Stimulated activated naive B cell treated with anti-CD40 and anti-IgM and Interleukin-4, amounts not matched to agents 10 μg/mL and 1 μg/mL and 100 μg/mL, for 72 hours (primary cell): ENCODE measurements at regions not wholly inside any gene's neighbourhood (a gene's known extent, or its start where the extent isn't known, plus 50 kb on each side); places are given as distances from the start of the nearest gene placed in this dataset.
A peak's percentile ranks its signal among the peaks of the same experiment; 100 is the strongest.
"Not testable (repeated sequence)": the region's sequence is repeated elsewhere in the genome, so short reads cannot be mapped to it uniquely, and the experiment has no call there.

Source experiments
- ATAC-seq, 2 donors: fragments of 150-1000 bp; cut with Tn5 transposase; replicated peaks; 2 replicates each; pipeline ENCODE4 v1.10.0; 2021; ENCODE audit warnings: moderate library complexity in 1 of 2
- DNase-seq: peaks from one replicate; pipeline ENCODE4 v3.0.0; 2021
- H3K27ac Mint-ChIP-seq: one replicate; pipeline ENCODE4 v1.8.0; 2022; ENCODE audit warnings: mild to moderate bottlenecking, mixed read lengths
- H3K27me3 Mint-ChIP-seq, 2 donors: one replicate each; pipeline ENCODE4 v1.8.0; 2022; ENCODE audit warnings: mixed read lengths in 2 of 2
- H3K36me3 Mint-ChIP-seq, 2 donors: one replicate each; pipeline ENCODE4 v1.8.0; 2022; ENCODE audit warnings: mixed read lengths in 2 of 2, mild to moderate bottlenecking in 1 of 2
- H3K4me1 Mint-ChIP-seq, 2 donors: one replicate each; pipeline ENCODE4 v1.8.0; 2022; ENCODE audit warnings: mixed read lengths in 2 of 2, mild to moderate bottlenecking in 1 of 2
- H3K4me3 Mint-ChIP-seq, 2 donors: one replicate each; pipeline ENCODE4 v1.8.0; 2022; ENCODE audit warnings: mild to moderate bottlenecking in 2 of 2, mixed read lengths in 2 of 2, moderate library complexity in 1 of 2
- H3K9me3 Mint-ChIP-seq, 2 donors: one replicate each; pipeline ENCODE4 v1.8.0; 2022; ENCODE audit warnings: mixed read lengths in 2 of 2, mild to moderate bottlenecking in 1 of 2

DNA sequence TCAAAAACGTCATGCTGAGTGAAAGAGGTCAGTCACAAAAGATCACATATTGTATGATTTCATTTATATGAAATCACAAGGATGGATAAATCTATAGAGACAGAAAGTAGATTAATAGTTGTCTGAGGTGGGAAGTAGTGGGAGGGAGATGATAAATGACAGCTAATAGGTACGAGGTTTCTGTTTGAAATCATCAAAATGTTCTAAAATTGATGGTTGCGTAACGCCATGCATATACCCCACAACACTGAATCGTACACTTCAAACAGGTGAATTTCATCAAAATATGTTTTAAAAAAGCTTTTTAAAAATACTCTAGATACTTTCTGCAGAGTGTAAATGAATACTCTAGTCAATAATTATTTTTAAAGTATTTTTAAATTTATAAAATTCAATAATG is 303.0 kb upstream of the STAC start:
- H3K27ac Mint-ChIP-seq, result no peak overlapping the region
- H3K9me3 Mint-ChIP-seq, result peaks cover 0 to 3% of the 10 kb centered on the region in 2 donors
- H3K27me3 Mint-ChIP-seq, result peaks cover 4 to 8% of the 10 kb centered on the region in 2 donors
- H3K36me3 Mint-ChIP-seq, result no peaks in the 10 kb centered on the region
- ATAC-seq, result no peak
- H3K4me1 Mint-ChIP-seq, result no peaks in the 10 kb centered on the region
- DNase-seq, result no peak
- no peak overlapping the region for H3K4me3 Mint-ChIP-seq

DNA sequence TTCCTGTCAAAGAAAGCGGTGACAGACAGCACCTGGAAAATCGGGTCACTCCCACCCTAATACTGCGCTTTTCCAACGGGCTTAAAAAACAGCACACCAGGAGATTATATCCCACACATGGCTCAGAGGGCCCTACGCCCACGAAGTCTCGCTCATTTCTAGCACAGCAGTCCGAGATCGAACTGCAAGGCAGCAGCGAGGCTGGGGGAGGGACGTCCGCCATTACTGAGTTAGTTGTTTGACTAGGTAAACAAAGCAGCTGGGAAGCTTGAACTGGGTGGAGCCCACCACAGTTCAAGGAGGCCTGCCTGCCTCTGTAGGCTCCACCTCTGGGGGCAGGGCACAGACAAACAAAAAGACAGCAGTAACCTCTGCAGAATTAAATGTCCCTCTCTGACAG is 297.3 kb upstream of the STAC start:
- DNase-seq, H3K36me3 Mint-ChIP-seq: not testable (repeated sequence)

DNA sequence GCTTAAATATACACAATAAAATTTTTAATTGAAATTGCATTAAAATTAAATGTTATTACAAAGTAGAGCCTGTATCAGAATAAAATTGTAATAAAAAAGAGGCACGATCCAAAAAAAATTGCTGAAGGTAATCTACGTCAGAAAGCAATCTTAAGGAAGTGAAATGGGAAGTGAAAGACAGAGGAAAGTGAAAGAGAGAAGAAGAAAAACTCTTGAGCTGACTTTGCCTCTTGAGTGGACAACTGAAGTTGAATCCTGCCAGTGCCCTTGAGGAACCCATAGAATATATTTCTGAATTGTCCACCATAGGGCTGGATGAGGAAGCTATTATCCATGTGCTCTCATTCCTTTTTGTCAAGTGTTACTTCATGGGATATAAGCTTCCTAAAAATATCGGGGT is 285.1 kb upstream of the STAC start:
- Mint-ChIP-seq H3K9me3 (no peaks in the 10 kb centered on the region), H3K4me3 (no peak overlapping the region), H3K27ac (no peak overlapping the region), H3K27me3 (no peaks in the 10 kb centered on the region), H3K4me1 (peaks cover 2 to 13% of the 10 kb centered on the region in 2 donors), H3K36me3 (no peaks in the 10 kb centered on the region)
- DNase-seq (no peak), ATAC-seq (peak; percentile 86 to 90)

More for the DNA sequence above, 297.3 kb upstream of the STAC start:
- not testable (repeated sequence) for H3K27ac Mint-ChIP-seq, H3K4me3 Mint-ChIP-seq, H3K27me3 Mint-ChIP-seq, H3K4me1 Mint-ChIP-seq, ATAC-seq, H3K9me3 Mint-ChIP-seq

DNA sequence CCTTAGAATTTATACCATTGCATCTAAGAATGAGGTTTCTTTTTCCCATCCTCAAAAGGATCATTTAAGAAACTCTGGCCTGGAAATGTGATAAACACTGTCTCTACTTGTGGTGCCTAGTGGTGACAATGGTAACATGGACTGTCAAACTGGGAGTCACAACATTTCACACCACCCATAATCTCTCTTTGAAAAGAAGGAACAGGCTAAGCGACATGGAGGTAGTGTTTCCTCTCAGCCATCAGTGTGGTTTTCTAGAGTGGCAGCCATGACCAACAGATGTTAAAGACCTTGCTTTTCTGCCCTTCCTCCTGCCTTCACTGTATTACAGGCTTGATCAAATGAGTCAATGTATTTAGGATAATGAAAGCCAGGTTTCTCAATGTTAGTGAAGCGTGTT is 283.1 kb upstream of the STAC start:
- H3K27me3 Mint-ChIP-seq, result no peaks in the 10 kb centered on the region
- no peaks in the 10 kb centered on the region for H3K36me3 Mint-ChIP-seq
- H3K4me1 Mint-ChIP-seq, result peaks cover 2 to 13% of the 10 kb centered on the region in 2 donors
- H3K4me3 Mint-ChIP-seq, result no peak overlapping the region
- ATAC-seq (no peak), DNase-seq (no peak)
- H3K27ac Mint-ChIP-seq, result no peak overlapping the region
- H3K9me3 Mint-ChIP-seq, result no peaks in the 10 kb centered on the region

DNA sequence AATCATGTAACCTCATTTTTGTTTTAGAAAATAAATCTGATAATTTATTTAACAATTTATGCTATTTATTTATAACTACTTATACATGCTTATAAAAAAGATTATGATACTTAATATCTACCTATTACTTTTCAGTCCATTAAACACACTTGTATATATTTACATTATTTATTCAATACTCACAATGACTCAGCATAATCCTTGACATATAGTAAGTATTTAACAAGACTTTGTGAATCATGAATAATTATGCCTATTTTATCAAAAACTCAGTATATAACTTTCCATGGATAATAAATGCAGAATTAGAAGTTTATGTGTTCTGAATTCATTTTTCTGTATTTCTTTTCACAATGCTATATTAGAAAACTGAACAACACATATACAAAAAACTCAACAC is 266.0 kb upstream of the STAC start:
- Mint-ChIP-seq H3K27ac (no peak overlapping the region), H3K4me3 (no peak overlapping the region), H3K4me1 (no peaks in the 10 kb centered on the region), H3K27me3 (peaks cover 12 to 13% of the 10 kb centered on the region in 2 donors), H3K9me3 (peaks cover 0 to 2% of the 10 kb centered on the region in 2 donors), H3K36me3 (no peaks in the 10 kb centered on the region)
- DNase-seq (no peak), ATAC-seq (no peak)

DNA sequence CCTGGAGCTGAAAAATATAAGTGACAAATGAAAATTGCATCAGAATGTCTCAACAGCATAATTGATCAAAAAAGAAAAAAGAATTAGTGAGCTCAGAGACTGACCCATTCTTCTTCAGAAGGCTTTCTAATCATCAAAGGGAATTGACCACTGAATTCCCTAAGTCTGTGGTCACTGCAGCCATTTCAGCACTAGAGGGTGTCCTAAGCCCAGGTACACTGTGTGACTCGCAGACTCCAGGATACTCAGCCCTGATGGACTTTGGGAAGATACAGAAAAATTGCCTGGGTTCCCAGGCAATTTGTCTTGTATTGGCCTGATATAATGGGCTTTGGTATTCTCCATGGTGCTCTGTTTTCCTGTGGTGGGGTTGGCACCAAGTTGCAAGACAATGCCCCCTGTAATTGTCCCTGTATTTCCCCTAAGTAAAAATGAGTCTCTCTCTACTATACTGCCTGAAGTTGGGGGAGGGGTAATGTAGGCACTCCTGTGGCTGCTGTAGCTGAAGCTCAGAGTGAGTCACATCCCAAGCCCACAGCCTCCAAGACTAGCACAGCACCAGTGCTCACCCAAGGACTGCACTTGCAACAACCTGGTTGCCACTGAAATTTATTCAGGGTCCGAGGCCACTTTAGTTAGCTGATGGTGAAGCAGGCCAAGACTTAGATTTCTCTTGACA is 256.0 kb upstream of the STAC start:
- H3K9me3 Mint-ChIP-seq, result peaks cover 0 to 11% of the 10 kb centered on the region in 2 donors
- H3K4me3 Mint-ChIP-seq, result no peak overlapping the region

DNA sequence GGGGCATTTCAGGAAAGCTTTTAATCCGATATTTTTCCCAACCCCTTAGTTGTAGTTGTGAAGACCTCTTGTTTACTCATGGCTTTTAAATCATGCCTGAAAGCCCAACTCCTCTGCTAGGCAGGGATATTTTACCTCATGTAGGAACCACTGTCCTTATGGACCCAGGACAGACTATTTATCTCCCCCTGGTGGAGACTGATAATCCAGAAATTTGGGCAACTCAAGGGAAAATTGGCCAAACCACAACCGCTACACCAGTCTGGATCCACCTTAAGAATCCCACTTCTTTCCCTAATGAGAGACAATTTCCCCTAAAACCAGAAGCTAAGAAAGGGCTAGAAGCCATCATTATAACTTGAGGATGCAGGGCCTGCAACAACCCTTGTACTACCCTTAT is 248.1 kb upstream of the STAC start:
- peaks cover 0 to 15% of the 10 kb centered on the region in 2 donors for H3K9me3 Mint-ChIP-seq
- no peak overlapping the region for H3K4me3 Mint-ChIP-seq
- H3K4me1 Mint-ChIP-seq, result no peaks in the 10 kb centered on the region
- H3K36me3 Mint-ChIP-seq, result no peaks in the 10 kb centered on the region
- H3K27me3 Mint-ChIP-seq, result no peaks in the 10 kb centered on the region
- DNase-seq, result no peak
- ATAC-seq, result no peak
- no peak overlapping the region for H3K27ac Mint-ChIP-seq

More for the DNA sequence above, 256.0 kb upstream of the STAC start:
- no peak for DNase-seq
- ATAC-seq, result no peak
- H3K4me1 Mint-ChIP-seq, result no peaks in the 10 kb centered on the region
- no peak overlapping the region for H3K27ac Mint-ChIP-seq
- H3K36me3 Mint-ChIP-seq, result no peaks in the 10 kb centered on the region
- H3K27me3 Mint-ChIP-seq, result no peaks in the 10 kb centered on the region

DNA sequence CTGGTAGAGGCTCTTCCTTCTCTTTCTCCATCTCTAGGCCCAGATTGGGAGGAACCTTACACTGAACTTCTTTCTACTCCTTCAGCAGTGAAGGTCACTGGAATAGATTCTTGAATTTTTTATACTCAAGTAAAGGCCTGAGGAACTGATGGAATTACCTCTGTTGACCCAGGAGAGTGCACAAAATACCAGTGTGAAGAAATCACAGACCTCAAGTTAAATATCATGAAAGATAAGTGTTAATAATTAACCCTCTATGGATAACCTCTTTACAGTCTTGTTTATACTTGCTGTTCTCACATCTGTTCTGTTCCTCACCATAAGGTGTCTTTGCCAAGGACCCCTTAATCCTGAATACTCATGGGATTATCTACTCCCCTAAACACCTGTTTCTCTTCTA is 244.4 kb upstream of the STAC start:
- Mint-ChIP-seq H3K27ac (no peak overlapping the region), H3K4me1 (no peaks in the 10 kb centered on the region), H3K9me3 (peaks cover 0 to 2% of the 10 kb centered on the region in 2 donors), H3K27me3 (no peaks in the 10 kb centered on the region), H3K36me3 (no peaks in the 10 kb centered on the region), H3K4me3 (no peak overlapping the region)
- DNase-seq, result no peak
- ATAC-seq, result no peak

DNA sequence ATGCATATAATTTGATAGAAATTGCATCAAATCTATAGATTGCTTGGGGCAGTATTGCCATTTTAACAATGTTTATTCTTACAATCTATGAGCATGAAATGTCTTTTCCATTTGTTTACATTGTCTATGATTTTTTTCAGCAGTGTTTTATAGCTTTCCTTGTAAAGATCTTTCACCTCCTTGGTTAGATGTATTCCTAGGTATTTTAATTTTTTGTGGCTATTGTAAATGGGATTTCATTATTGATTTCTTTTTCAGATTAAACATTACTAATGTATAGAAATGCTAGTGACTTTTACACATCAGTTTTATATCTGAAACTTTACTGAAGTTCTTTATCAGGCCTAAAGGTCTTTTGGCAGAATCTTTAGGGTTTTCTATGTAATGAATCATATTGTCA is 237.6 kb upstream of the STAC start:
- no peak for ATAC-seq
- Mint-ChIP-seq H3K36me3 (no peaks in the 10 kb centered on the region), H3K27me3 (no peaks in the 10 kb centered on the region), H3K9me3 (no peaks in the 10 kb centered on the region), H3K27ac (no peak overlapping the region), H3K4me3 (no peak overlapping the region), H3K4me1 (no peaks in the 10 kb centered on the region)
- no peak for DNase-seq

DNA sequence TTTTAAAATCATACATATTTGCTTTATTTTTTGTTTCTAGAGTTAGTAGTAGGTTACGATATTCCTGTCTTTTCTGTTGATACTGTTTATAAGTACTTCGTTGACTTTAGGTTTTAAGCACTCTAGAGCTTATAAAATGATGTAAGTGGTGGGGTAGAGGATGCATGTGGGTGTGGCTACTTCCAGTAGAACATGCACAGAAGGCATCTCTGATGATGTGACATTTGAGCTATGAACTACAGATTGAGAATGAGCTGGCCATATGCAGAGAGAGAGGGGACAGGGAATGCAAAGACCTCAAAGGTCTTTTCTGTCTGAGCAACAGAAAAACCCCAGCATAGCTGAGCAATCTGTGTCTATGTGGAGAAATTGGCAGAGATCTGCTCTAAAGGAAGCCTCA is 233.9 kb upstream of the STAC start:
- DNase-seq, result no peak
- Mint-ChIP-seq H3K4me1 (no peaks in the 10 kb centered on the region), H3K27ac (no peak overlapping the region), H3K9me3 (peaks cover 0 to 1% of the 10 kb centered on the region in 2 donors), H3K4me3 (no peak overlapping the region), H3K36me3 (no peaks in the 10 kb centered on the region), H3K27me3 (peaks cover 0 to 5% of the 10 kb centered on the region in 2 donors)
- ATAC-seq, result no peak

DNA sequence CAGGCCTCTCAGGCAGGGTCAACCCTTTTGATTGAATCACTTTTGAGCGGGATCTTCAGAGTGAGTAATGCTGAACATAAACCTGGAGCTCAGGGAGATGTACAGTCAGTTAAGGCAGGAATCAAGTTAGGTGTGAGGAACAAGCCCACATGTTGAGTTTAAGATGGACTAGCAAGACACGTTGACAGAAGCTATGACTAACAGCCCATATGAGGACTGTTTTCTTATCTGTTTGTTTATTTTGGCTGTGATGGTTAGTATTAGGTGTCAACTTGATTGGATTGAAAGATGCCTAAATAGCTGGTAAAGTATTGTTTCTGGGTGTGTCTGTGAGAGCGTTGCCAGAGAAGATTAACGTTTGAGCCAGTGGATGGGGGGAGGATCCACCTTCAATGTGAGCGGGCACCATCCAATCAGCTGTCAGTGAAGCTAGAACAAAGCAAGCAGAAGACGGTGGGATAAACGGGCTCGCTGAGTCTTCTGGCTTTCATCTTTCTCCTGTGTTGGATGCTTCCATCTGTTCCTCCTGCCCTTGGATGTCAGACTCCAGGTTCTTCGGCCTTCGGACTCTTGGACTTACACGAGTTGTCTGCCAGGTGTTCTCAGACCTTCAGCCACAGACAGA is 232.3 kb upstream of the STAC start:
- H3K27ac Mint-ChIP-seq, result no peak overlapping the region
- no peaks in the 10 kb centered on the region for H3K36me3 Mint-ChIP-seq
- DNase-seq, result no peak

DNA sequence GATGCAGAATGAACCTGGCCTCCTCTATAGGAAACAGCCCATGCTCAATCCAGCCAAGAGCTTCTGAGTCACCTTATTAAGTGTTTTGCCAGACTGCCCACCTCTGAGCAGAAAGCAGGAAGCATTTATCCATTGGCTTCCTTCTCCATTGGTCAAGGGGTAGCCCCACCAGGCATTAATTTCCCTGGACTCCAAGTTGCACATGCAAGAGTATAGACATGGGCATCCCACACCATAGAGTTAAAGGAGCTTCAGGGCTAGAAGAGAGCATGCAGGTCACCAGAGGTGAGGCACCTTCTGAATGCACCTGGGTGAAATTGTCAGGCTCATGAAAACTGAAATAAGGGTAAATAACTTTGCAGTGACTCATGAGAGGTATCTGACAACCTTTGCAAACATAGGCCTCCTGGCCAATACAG is 230.8 kb upstream of the STAC start:
- Mint-ChIP-seq H3K36me3 (no peaks in the 10 kb centered on the region), H3K27me3 (peaks cover 0 to 5% of the 10 kb centered on the region in 2 donors), H3K9me3 (peaks cover 0 to 1% of the 10 kb centered on the region in 2 donors), H3K27ac (no peak overlapping the region), H3K4me3 (no peak overlapping the region), H3K4me1 (no peaks in the 10 kb centered on the region)
- DNase-seq, result no peak
- ATAC-seq, result no peak

More for the DNA sequence above, 232.3 kb upstream of the STAC start:
- H3K9me3 Mint-ChIP-seq, result peaks cover 0 to 1% of the 10 kb centered on the region in 2 donors
- no peak overlapping the region for H3K4me3 Mint-ChIP-seq
- no peak for ATAC-seq
- peaks cover 0 to 5% of the 10 kb centered on the region in 2 donors for H3K27me3 Mint-ChIP-seq
- no peaks in the 10 kb centered on the region for H3K4me1 Mint-ChIP-seq

DNA sequence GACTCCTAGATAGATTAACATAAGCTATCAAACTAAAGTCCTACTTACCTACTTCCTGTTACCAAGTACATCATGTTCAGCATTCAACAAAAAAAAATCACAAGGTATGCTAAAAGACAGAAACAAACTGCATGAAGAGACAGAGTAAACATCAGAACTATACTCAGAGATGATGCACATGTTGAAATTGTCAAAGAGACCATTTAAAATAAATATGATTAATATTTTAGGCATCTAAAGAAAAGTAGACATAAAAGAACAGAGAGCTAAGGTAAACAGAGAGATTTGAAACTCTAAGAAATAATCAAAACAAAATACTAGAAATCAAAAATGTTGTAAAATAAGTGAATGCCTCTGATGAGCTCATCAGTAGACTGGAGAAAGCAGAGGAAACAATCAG is 224.8 kb upstream of the STAC start:
- no peak overlapping the region for H3K27ac Mint-ChIP-seq
- no peak overlapping the region for H3K4me3 Mint-ChIP-seq
- H3K9me3 Mint-ChIP-seq, result no peaks in the 10 kb centered on the region
- ATAC-seq, result no peak
- H3K4me1 Mint-ChIP-seq, result no peaks in the 10 kb centered on the region
- H3K27me3 Mint-ChIP-seq, result no peaks in the 10 kb centered on the region
- no peak for DNase-seq
- no peaks in the 10 kb centered on the region for H3K36me3 Mint-ChIP-seq

DNA sequence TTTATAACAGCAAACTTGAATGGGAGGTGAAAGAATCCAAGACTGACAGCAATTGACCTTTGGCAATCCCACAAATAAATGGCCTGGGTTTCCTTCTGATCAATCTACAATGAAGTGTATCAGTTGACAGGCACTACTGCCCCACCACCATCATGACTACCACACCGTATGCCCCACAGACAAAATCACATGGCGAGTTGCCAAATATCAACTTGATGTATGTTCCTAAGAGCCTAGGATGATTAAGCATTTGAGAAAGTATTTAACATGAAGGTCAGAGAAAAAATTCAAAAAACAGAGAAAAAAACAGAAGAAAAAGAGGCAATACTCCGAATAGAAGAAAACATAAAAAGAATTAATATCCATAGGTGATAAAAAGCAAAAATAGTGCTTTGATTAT is 215.9 kb upstream of the STAC start:
- H3K36me3 Mint-ChIP-seq, result no peaks in the 10 kb centered on the region
- H3K4me3 Mint-ChIP-seq, result no peak overlapping the region
- H3K27ac Mint-ChIP-seq, result no peak overlapping the region
- no peak for DNase-seq
- no peaks in the 10 kb centered on the region for H3K4me1 Mint-ChIP-seq
- H3K27me3 Mint-ChIP-seq, result no peaks in the 10 kb centered on the region
- ATAC-seq, result no peak
- H3K9me3 Mint-ChIP-seq, result peaks cover 0 to 1% of the 10 kb centered on the region in 2 donors

DNA sequence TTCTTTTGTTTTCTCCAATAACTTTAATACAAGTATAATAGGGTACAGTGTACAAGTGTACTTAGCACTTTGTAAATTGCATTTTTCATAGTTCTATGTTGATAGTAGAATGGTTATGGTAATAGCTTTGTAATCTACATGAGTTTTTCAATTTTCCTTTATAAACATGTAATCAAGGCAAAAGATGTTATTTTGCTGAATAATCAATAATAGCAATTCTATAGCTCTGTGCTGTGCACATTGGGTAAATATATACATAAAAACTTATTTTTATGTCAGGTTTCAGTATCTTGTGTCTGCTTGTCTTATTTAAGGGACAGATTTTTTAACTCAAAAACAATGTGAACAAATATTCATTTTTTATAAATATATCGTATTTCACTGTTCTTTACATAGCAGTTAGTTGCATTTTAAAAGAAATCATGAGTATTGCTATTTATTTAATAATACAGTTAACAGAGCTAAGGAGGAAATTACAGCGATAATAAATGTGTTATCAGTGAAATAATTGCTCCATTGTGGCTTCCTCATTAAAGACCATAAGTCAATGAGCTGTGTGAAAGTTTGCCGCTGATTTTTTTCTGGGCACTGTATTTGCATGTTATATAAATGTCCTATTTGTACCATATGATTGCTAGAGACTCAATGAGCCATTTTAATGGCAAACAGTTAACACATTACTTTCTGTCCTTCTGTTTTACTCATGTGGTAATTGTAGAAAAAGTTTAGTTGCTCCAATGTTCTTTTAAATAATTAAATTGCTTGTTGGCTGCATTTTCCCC is 214.6 kb upstream of the STAC start:
- no peaks in the 10 kb centered on the region for H3K36me3 Mint-ChIP-seq
- H3K4me3 Mint-ChIP-seq, result no peak overlapping the region
- no peak for ATAC-seq
- DNase-seq, result no peak
- H3K27ac Mint-ChIP-seq, result no peak overlapping the region
- peaks cover 0 to 1% of the 10 kb centered on the region in 2 donors for H3K9me3 Mint-ChIP-seq
- no peaks in the 10 kb centered on the region for H3K4me1 Mint-ChIP-seq
- no peaks in the 10 kb centered on the region for H3K27me3 Mint-ChIP-seq
